ENCODE measurements at regions not wholly inside any gene's neighbourhood (a gene's known extent, or its start where the extent isn't known, plus 50 kb on each side); places are given as distances from the start of the nearest gene placed in this dataset.
A peak's percentile ranks its signal among the peaks of the same experiment; 100 is the strongest.

GRCh38 chrX:30981968-30982367 is 89.9 kb downstream of the FTHL17 start:
- WGBS: 96% methylated on average over 2 of the region's 2 CpGs
- H3K36me3 ChIP-seq (ENCODE audit: insufficient read depth, low read length): no peaks in the 10 kb centered on the region
- no peak overlapping the region for H3K4me3 ChIP-seq (ENCODE audit: low read length)
- H3K9ac ChIP-seq (ENCODE audit: low read depth, low read length): no peak overlapping the region
- no peaks in the 10 kb centered on the region for H3K4me1 ChIP-seq (ENCODE audit: insufficient read depth, low read length)
- no peaks in the 10 kb centered on the region for H3K9me3 ChIP-seq (ENCODE audit: insufficient read depth, low read depth, low read length)
- no peaks in the 10 kb centered on the region for H3K27me3 ChIP-seq (ENCODE audit: insufficient read depth, low read length)
- no peak overlapping the region for H3K27ac ChIP-seq (ENCODE audit: low read depth, low read length)

GRCh38 chrX:30979271-30979670 is 90.2 kb upstream of the TAB3 start:
- no peaks in the 10 kb centered on the region for H3K4me1 ChIP-seq (ENCODE audit: insufficient read depth, low read length)
- no peaks in the 10 kb centered on the region for H3K27me3 ChIP-seq (ENCODE audit: insufficient read depth, low read length)
- H3K36me3 ChIP-seq (ENCODE audit: insufficient read depth, low read length): no peaks in the 10 kb centered on the region
- H3K27ac ChIP-seq (ENCODE audit: low read depth, low read length): no peak overlapping the region
- no peaks in the 10 kb centered on the region for H3K9me3 ChIP-seq (ENCODE audit: insufficient read depth, low read depth, low read length)
- 93% methylated on average over 1 of the region's 1 CpG for WGBS
- H3K9ac ChIP-seq (ENCODE audit: low read depth, low read length): no peak overlapping the region
- no peak overlapping the region for H3K4me3 ChIP-seq (ENCODE audit: low read length)

- Histone ChIP-seq H3K9ac (ENCODE audit: low read depth, low read length) (no peak overlapping the region), H3K9me3 (ENCODE audit: insufficient read depth, low read depth, low read length) (no peaks in the 10 kb centered on the region), H3K36me3 (ENCODE audit: insufficient read depth, low read length) (no peaks in the 10 kb centered on the region), H3K4me1 (ENCODE audit: insufficient read depth, low read length) (peaks cover 8% of the 10 kb centered on the region; the same call in 1 of the 2 replicates), H3K27me3 (ENCODE audit: insufficient read depth, low read length) (peaks cover 4% of the 10 kb centered on the region), H3K4me3 (ENCODE audit: low read length) (no peak overlapping the region), H3K27ac (ENCODE audit: low read depth, low read length) (no peak overlapping the region)
These were observed 86.4 kb upstream of the TAB3 start for GRCh38 chrX:30975467-30975866.

GRCh38 chrX:30973784-30974427 is 84.9 kb upstream of the TAB3 start:
- Histone ChIP-seq H3K9ac (ENCODE audit: low read depth, low read length) (no peak overlapping the region), H3K27ac (ENCODE audit: low read depth, low read length) (no peak overlapping the region), H3K36me3 (ENCODE audit: insufficient read depth, low read length) (no peaks in the 10 kb centered on the region), H3K4me1 (ENCODE audit: insufficient read depth, low read length) (peaks cover 8% of the 10 kb centered on the region; the same call in 1 of the 2 replicates), H3K4me3 (ENCODE audit: low read length) (no peak overlapping the region), H3K9me3 (ENCODE audit: insufficient read depth, low read depth, low read length) (no peaks in the 10 kb centered on the region), H3K27me3 (ENCODE audit: insufficient read depth, low read length) (peaks cover 4% of the 10 kb centered on the region)
- 46% methylated on average over 5 of the region's 5 CpGs for WGBS

- Histone ChIP-seq H3K27me3 (ENCODE audit: insufficient read depth, low read length) (peaks cover 4% of the 10 kb centered on the region), H3K4me1 (ENCODE audit: insufficient read depth, low read length) (peaks cover 8% of the 10 kb centered on the region; the same call in 1 of the 2 replicates), H3K4me3 (ENCODE audit: low read length) (peak overlapping the region; percentile 40), H3K36me3 (ENCODE audit: insufficient read depth, low read length) (no peaks in the 10 kb centered on the region), H3K9me3 (ENCODE audit: insufficient read depth, low read depth, low read length) (no peaks in the 10 kb centered on the region), H3K9ac (ENCODE audit: low read depth, low read length) (no peak overlapping the region), H3K27ac (ENCODE audit: low read depth, low read length) (no peak overlapping the region)
- WGBS: 24% methylated on average over 8 of the region's 10 CpGs
These were observed 82.9 kb upstream of the TAB3 start for GRCh38 chrX:30971774-30972603.

- Histone ChIP-seq H3K36me3 (ENCODE audit: insufficient read depth, low read length) (no peaks in the 10 kb centered on the region), H3K4me1 (ENCODE audit: insufficient read depth, low read length) (peaks cover 3% of the 10 kb centered on the region; the same call in 1 of the 2 replicates), H3K9ac (ENCODE audit: low read depth, low read length) (no peak overlapping the region), H3K27me3 (ENCODE audit: insufficient read depth, low read length) (peaks cover 4% of the 10 kb centered on the region), H3K27ac (ENCODE audit: low read depth, low read length) (no peak overlapping the region), H3K9me3 (ENCODE audit: insufficient read depth, low read depth, low read length) (no peaks in the 10 kb centered on the region), H3K4me3 (ENCODE audit: low read length) (no peak overlapping the region)
- WGBS: 94% methylated on average over 4 of the region's 4 CpGs
These were observed 78.5 kb upstream of the TAB3 start for GRCh38 chrX:30967516-30967915.

- no peaks in the 10 kb centered on the region for H3K9me3 ChIP-seq (ENCODE audit: insufficient read depth, low read depth, low read length)
- H3K27ac ChIP-seq (ENCODE audit: low read depth, low read length): no peak overlapping the region
- no peaks in the 10 kb centered on the region for H3K27me3 ChIP-seq (ENCODE audit: insufficient read depth, low read length)
- no peaks in the 10 kb centered on the region for H3K4me1 ChIP-seq (ENCODE audit: insufficient read depth, low read length)
- no peak overlapping the region for H3K9ac ChIP-seq (ENCODE audit: low read depth, low read length)
- H3K4me3 ChIP-seq (ENCODE audit: low read length): no peak overlapping the region
- H3K36me3 ChIP-seq (ENCODE audit: insufficient read depth, low read length): no peaks in the 10 kb centered on the region
- 100% methylated on average over 1 of the region's 5 CpGs for whole genome bisulfite sequencing
These were observed 76.7 kb upstream of the TAB3 start for GRCh38 chrX:30965767-30966166.

GRCh38 chrX:30961387-30962174 is 72.5 kb upstream of the TAB3 start:
- H3K9ac ChIP-seq (ENCODE audit: low read depth, low read length): no peak overlapping the region
- H3K27me3 ChIP-seq (ENCODE audit: insufficient read depth, low read length): no peaks in the 10 kb centered on the region
- no peak overlapping the region for H3K27ac ChIP-seq (ENCODE audit: low read depth, low read length)
- H3K36me3 ChIP-seq (ENCODE audit: insufficient read depth, low read length): no peaks in the 10 kb centered on the region
- 100% methylated on average over 1 of the region's 2 CpGs for WGBS
- no peaks in the 10 kb centered on the region for H3K9me3 ChIP-seq (ENCODE audit: insufficient read depth, low read depth, low read length)
- no peaks in the 10 kb centered on the region for H3K4me1 ChIP-seq (ENCODE audit: insufficient read depth, low read length)
- H3K4me3 ChIP-seq (ENCODE audit: low read length): no peak overlapping the region

GRCh38 chrX:30957753-30958152 is 68.7 kb upstream of the TAB3 start:
- H3K4me1 ChIP-seq (ENCODE audit: insufficient read depth, low read length): no peaks in the 10 kb centered on the region
- no peaks in the 10 kb centered on the region for H3K9me3 ChIP-seq (ENCODE audit: insufficient read depth, low read depth, low read length)
- no peaks in the 10 kb centered on the region for H3K27me3 ChIP-seq (ENCODE audit: insufficient read depth, low read length)
- WGBS: 84% methylated on average over 6 of the region's 6 CpGs
- no peak overlapping the region for H3K27ac ChIP-seq (ENCODE audit: low read depth, low read length)
- no peak overlapping the region for H3K4me3 ChIP-seq (ENCODE audit: low read length)
- H3K36me3 ChIP-seq (ENCODE audit: insufficient read depth, low read length): no peaks in the 10 kb centered on the region
- H3K9ac ChIP-seq (ENCODE audit: low read depth, low read length): no peak overlapping the region

- Histone ChIP-seq H3K36me3 (ENCODE audit: insufficient read depth, low read length) (no peaks in the 10 kb centered on the region), H3K4me1 (ENCODE audit: insufficient read depth, low read length) (no peaks in the 10 kb centered on the region), H3K9ac (ENCODE audit: low read depth, low read length) (no peak overlapping the region), H3K4me3 (ENCODE audit: low read length) (no peak overlapping the region), H3K9me3 (ENCODE audit: insufficient read depth, low read depth, low read length) (no peaks in the 10 kb centered on the region), H3K27ac (ENCODE audit: low read depth, low read length) (no peak overlapping the region), H3K27me3 (ENCODE audit: insufficient read depth, low read length) (no peaks in the 10 kb centered on the region)
- WGBS: 98% methylated on average over 3 of the region's 3 CpGs
These were observed 66.6 kb upstream of the TAB3 start for GRCh38 chrX:30955687-30956086.

GRCh38 chrX:30951003-30951402 is 61.9 kb upstream of the TAB3 start:
- no peak overlapping the region for H3K4me3 ChIP-seq (ENCODE audit: low read length)
- no peak overlapping the region for H3K9ac ChIP-seq (ENCODE audit: low read depth, low read length)
- no peaks in the 10 kb centered on the region for H3K4me1 ChIP-seq (ENCODE audit: insufficient read depth, low read length)
- H3K27ac ChIP-seq (ENCODE audit: low read depth, low read length): no peak overlapping the region
- no peaks in the 10 kb centered on the region for H3K9me3 ChIP-seq (ENCODE audit: insufficient read depth, low read depth, low read length)
- H3K27me3 ChIP-seq (ENCODE audit: insufficient read depth, low read length): no peaks in the 10 kb centered on the region
- no peaks in the 10 kb centered on the region for H3K36me3 ChIP-seq (ENCODE audit: insufficient read depth, low read length)
